Prostate gland (tissue), 2 donors: ENCODE measurements at regions not wholly inside any gene's neighbourhood (a gene's known extent, or its start where the extent isn't known, plus 50 kb on each side); places are given as distances from the start of the nearest gene placed in this dataset.

ENCODE experiments used
- POLR2A ChIP-seq: fragments of 450-650 bp; IDR thresholded peaks from one replicate; pipeline ENCODE4 v1.6.1; 2016; ENCODE audit warnings: antibody characterized with exemption, mild to moderate bottlenecking
- POLR2AphosphoS5 ChIP-seq: sonication (generic); formaldehyde crosslinking; IDR thresholded peaks from one replicate; pipeline ENCODE4 v1.6.1; 2017; ENCODE audit warnings: antibody characterized with exemption
- TF ChIP-seq, protein P1 (sequence below), 4 experiments: fragments of 200-600 bp in 2 of 4; fragments of 450-650 bp in 2 of 4; sonication (generic) in 2 of 4; IDR thresholded peaks; 1 replicate in 3 of 4; 2 replicates in 1 of 4; pipeline ENCODE4 v1.5.1; 2016 to 2019; ENCODE audit warnings: antibody characterized with exemption in 4 of 4, mild to moderate bottlenecking in 2 of 4, moderate library complexity in 2 of 4

DNA sequence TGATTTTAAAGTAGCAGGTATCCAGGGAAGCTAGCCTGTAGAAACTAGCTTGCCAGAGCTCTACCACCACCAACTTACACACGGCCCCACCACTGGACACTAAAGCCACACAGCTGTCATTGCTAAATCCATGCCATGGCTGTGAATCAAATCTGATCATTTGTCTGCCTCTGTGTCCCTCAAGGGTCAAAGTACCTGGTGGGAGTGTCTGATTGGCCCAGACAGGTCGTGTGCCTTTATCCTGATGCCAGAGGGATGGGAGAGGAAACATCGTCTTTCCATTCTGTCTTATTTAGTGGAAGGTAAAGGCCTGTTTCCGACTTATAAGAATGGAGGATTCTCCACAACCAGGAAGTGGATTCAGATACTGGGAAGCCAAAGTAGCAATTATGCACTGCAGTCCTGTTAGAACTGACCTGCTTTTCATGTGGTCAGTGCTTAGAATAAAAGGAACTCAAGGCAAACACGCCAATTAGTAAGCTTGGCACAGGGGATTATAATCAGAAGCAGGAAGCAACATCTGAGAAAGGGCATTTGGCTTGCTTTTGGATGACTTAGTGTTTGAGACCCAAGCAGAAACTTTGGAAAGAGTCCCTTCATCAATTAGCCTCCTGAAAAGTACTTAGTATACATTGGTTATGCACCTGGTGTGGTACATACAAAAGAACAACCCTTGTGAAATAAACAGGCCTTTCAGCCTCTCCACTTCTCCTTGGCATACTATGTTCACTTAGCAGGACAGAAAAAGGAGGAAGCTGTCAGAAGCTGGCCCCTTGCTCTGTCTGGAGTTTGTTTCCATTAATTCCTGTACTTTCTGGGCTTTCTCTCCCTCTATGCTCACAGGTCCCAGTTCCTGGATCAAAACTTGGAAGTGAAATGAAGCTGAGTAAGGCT, 192.4 kb downstream of the NUFIP1 start:
- TF ChIP-seq POLR2AphosphoS5 (no peak), POLR2A (no peak)
- TF ChIP-seq, protein P1, sequence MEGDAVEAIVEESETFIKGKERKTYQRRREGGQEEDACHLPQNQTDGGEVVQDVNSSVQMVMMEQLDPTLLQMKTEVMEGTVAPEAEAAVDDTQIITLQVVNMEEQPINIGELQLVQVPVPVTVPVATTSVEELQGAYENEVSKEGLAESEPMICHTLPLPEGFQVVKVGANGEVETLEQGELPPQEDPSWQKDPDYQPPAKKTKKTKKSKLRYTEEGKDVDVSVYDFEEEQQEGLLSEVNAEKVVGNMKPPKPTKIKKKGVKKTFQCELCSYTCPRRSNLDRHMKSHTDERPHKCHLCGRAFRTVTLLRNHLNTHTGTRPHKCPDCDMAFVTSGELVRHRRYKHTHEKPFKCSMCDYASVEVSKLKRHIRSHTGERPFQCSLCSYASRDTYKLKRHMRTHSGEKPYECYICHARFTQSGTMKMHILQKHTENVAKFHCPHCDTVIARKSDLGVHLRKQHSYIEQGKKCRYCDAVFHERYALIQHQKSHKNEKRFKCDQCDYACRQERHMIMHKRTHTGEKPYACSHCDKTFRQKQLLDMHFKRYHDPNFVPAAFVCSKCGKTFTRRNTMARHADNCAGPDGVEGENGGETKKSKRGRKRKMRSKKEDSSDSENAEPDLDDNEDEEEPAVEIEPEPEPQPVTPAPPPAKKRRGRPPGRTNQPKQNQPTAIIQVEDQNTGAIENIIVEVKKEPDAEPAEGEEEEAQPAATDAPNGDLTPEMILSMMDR (IDR thresholded peaks at IDR 0.05), result no peak
